HG02938 (cell line): ENCODE measurements at regions not wholly inside any gene's neighbourhood (a gene's known extent, or its start where the extent isn't known, plus 50 kb on each side); places are given as distances from the start of the nearest gene placed in this dataset.

Experiments used
- ATAC-seq: cut with Tn5 transposase; IDR thresholded peaks from one replicate; pipeline ENCODE4 v1.9.1; 2021; ENCODE audit warnings: mild to moderate bottlenecking, moderate library complexity; ENCODE audit not compliant: unreplicated experiment

- ATAC-seq: no peak
Measured at GRCh38 chr18:28406533-28406932, 229.6 kb upstream of the CDH2 start.

GRCh38 chr18:28404694-28405093, 227.8 kb upstream of the CDH2 start:
- ATAC-seq: no peak

DNA sequence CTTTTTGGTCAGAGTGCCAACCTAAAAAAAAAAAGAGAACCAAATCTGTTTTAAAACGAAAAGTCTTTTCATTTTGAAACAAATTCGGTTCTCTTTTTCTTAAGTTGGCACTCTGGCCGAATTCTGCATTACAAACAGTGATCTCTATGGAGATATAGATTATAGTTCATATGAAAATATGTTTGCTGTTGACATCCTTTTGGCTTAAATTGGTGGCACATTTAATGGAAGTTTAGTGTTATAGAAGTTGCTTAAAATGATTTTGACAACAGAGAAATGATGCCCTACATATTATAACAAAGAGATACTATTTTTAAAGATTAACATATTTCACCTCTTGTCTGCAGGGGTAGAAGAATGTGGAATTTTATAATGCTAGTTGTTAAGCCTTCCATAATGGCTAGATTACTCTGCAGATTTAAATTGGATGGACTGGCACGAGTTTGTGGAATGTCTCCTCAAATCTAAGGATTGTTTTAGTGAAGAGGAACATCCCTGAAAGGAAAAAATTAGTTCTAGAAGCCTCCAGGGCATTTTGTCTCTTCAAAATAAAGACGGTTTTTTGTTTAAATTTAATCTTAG, 222.9 kb upstream of the CDH2 start:
- no peak for ATAC-seq

DNA sequence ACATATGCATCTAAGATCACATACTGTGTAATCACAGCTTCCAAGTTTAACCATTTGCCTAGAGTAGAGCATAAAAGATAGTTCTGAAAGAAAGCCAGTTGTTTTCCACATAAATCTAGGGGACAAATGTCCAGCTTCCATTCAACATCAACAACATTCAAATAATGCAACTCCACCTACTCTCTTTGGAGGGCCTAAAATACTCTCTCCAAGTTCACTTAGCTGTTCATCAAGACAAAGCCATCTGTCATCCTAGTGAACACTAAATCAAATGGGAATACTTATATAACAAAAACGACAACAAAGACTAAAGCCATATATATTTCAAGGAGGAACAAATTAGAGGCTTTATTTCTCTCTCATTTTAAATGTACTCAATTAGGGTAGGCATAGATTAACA, 221.5 kb upstream of the CDH2 start:
- no peak for ATAC-seq

- no peak for ATAC-seq
Measured at GRCh38 chr18:28390022-28390421, 213.1 kb upstream of the CDH2 start.

DNA sequence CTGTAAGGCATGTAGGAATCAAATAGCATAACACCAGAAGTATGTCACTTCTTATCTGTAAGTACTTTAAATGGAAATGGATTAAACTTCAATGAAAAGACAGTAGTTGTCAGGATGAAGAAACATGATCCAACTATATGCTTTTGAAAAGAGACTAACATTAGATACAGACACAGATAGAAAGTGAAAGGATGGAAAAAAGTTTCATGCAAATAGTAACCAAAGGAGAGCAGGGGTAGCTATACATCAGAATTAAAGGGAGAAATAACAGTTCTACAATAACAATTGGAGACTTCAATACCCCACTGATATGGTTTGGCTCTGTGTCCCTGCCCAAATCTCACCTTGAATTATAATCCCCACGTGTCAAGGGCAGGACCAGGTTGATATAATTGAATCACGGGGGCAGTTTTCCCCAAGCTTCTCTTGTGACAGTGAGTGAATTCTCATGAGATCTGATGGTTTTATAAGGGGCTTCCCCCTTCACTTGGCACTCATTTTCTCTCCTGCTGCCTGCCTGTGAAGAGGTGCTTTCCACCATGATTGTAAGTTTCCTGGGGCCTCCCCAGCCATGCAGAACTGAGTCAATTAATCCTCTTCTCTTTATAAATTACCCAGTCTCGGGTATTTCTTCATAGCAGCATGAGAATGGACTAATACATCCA, 205.4 kb upstream of the CDH2 start:
- ATAC-seq: no peak

- ATAC-seq: no peak
Measured at GRCh38 chr18:28372186-28372585, 195.3 kb upstream of the CDH2 start.

DNA sequence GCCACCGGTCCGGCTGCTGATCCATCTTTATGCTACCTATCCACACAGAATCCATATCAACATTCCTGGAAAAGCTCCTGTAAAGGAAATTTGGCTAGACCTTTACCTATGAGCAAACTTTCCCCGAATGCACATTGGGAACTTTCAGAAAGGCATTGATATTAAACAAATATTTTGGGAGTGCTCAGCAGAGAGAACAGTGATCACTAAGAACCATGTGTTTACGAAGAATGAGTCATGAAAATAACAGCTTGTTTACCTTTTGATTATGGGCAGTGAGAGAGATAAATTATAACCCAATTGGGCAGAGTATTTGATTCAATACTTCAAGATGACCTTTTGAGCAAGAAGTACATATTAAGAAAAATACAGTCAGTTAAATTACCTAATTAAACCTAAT, 189.7 kb upstream of the CDH2 start:
- no peak for ATAC-seq

- ATAC-seq: no peak
Measured at GRCh38 chr18:28365411-28365831, 188.5 kb upstream of the CDH2 start.

- ATAC-seq: no peak
Measured at GRCh38 chr18:28363124-28363523, 186.2 kb upstream of the CDH2 start.

GRCh38 chr18:28359176-28359575, 182.2 kb upstream of the CDH2 start:
- ATAC-seq: no peak

- no peak for ATAC-seq
Measured at GRCh38 chr18:28357766-28358401, 181.0 kb upstream of the CDH2 start.

- no peak for ATAC-seq
Measured at GRCh38 chr18:28350821-28351220, 173.9 kb upstream of the CDH2 start.

GRCh38 chr18:28342231-28342630, 165.3 kb upstream of the CDH2 start:
- ATAC-seq: no peak

DNA sequence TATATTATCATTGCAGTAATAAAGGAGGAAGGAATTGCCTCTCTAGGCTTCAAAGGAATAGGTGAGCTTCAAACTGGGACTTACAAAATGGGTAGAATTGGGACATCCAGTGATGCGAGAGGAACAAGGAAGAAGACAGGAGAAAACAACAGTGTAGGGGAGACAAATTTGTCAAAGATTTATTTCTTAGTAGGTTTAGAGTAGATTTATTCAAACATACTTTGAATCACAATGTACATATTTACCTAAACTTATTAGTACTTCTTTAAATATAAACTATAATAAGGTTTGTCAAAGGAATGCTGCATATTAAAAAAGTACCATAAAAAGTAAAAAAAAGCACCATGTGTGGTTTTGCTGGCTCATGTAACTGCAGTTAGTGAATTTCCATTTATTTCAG, 161.4 kb upstream of the CDH2 start:
- no peak for ATAC-seq

DNA sequence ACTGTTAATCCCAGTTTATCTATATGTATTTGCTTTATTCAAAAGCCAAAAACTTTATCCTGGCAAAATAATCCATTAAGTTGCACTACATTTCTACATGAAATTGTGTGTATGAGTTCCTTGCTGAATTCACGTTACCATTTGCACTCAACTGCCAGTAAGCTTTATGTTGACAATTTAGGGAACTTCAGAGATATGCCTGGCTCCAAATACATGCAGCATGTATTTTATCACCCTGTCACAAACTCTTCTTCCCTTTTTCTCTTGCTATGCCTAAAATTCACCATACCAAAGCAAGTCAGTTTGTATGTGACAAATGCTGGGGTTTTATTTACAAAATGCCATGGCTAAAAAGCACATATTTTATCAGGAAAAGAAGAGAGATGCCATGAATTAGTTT, 157.6 kb upstream of the CDH2 start:
- ATAC-seq: no peak

- no peak for ATAC-seq
Measured at GRCh38 chr18:28332071-28332470, 155.1 kb upstream of the CDH2 start.

- ATAC-seq: no peak
Measured at GRCh38 chr18:28331551-28331950, 154.6 kb upstream of the CDH2 start.

- ATAC-seq: no peak
Measured at GRCh38 chr18:28313602-28314001, 136.7 kb upstream of the CDH2 start.

GRCh38 chr18:28288784-28289183, 111.9 kb upstream of the CDH2 start:
- ATAC-seq: no peak

DNA sequence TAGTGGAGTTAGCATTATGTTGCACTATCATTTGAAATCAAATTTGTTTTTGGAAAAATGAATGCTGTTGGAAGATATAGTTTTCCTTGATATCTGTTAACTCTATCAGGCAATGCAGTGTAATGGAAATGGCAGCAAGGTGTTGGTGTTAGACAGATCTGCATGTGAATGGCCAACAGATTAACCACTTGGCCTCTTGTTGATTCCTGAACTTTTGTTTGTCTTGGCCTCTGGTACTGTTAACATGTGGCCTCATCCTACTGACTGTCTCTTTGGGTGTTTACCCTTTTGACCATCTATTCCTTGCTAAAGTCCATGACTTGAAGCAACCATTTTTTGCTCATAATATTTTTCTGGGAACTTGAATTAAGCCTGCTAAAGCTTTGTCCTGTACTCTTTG, 110.2 kb upstream of the CDH2 start:
- no peak for ATAC-seq

GRCh38 chr18:28284132-28284531, 107.2 kb upstream of the CDH2 start:
- no peak for ATAC-seq

DNA sequence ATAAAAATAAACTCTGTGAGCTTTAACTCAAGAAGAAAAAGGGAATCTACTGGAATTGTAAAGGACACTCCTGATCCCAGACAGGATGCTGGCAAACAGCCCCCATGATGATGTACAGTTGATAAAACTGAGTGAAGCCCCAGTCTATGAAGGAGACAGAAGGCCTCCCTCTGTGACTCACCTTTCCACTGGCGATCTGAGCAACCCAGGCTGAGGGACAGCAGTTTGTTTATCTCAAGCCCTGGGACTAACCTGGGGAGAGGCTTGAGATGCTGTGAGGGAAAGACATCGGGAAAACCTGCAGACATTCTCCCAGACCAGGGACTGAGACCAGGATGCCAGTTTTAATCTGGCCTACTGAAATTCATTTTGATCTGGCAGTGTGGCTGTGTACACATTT, 104.5 kb upstream of the CDH2 start:
- ATAC-seq: no peak
